GM19372 (cell line): ENCODE measurements at regions not wholly inside any gene's neighbourhood (a gene's known extent, or its start where the extent isn't known, plus 50 kb on each side); places are given as distances from the start of the nearest gene placed in this dataset.

Experiments
- ATAC-seq: cut with Tn5 transposase; IDR thresholded peaks from one replicate; pipeline ENCODE4 v1.9.1; 2021; ENCODE audit warnings: mild to moderate bottlenecking, low read depth, moderate library complexity; ENCODE audit not compliant: unreplicated experiment

GRCh38 chr3:31265646-31266428 lies 266.9 kb upstream of the STT3B start:
- ATAC-seq: no peak

GRCh38 chr3:31268868-31269267 lies 263.9 kb upstream of the STT3B start:
- no peak for ATAC-seq

GRCh38 chr3:31270010-31270409 lies 262.7 kb upstream of the STT3B start:
- no peak for ATAC-seq

GRCh38 chr3:31274326-31275024 lies 258.2 kb upstream of the STT3B start:
- ATAC-seq: no peak

GRCh38 chr3:31275038-31275572 lies 257.6 kb upstream of the STT3B start:
- no peak for ATAC-seq

- ATAC-seq: no peak
These were observed 257.1 kb upstream of the STT3B start for GRCh38 chr3:31275583-31275982.

GRCh38 chr3:31277582-31277981 lies 255.1 kb upstream of the STT3B start:
- no peak for ATAC-seq

GRCh38 chr3:31278532-31278931 lies 254.2 kb upstream of the STT3B start:
- ATAC-seq: no peak

- no peak for ATAC-seq
These were observed 247.9 kb upstream of the STT3B start for GRCh38 chr3:31284776-31285175.

- no peak for ATAC-seq
These were observed 246.8 kb upstream of the STT3B start for GRCh38 chr3:31285833-31286486.

- no peak for ATAC-seq
These were observed 244.5 kb upstream of the STT3B start for GRCh38 chr3:31288224-31288623.

- no peak for ATAC-seq
These were observed 244.1 kb upstream of the STT3B start for GRCh38 chr3:31288641-31289100.

- ATAC-seq: no peak
These were observed 243.1 kb upstream of the STT3B start for GRCh38 chr3:31289584-31289983.

- ATAC-seq: no peak
These were observed 242.7 kb upstream of the STT3B start for GRCh38 chr3:31290046-31290445.

GRCh38 chr3:31291818-31292217 lies 240.9 kb upstream of the STT3B start:
- no peak for ATAC-seq

- no peak for ATAC-seq
These were observed 238.1 kb upstream of the STT3B start for GRCh38 chr3:31294430-31295149.

GRCh38 chr3:31295150-31295765 lies 237.5 kb upstream of the STT3B start:
- ATAC-seq: no peak

GRCh38 chr3:31297726-31298298 lies 234.9 kb upstream of the STT3B start:
- ATAC-seq: no peak
